Stimulated activated effector memory CD8-positive, alpha-beta T cell treated with anti-CD3 and anti-CD28 coated beads, Interleukin-12 subunit alpha, Interleukin-12 subunit beta, amount 100 ng/mL, for 72 hours (primary cell): ENCODE measurements at regions not wholly inside any gene's neighbourhood (a gene's known extent, or its start where the extent isn't known, plus 50 kb on each side); places are given as distances from the start of the nearest gene placed in this dataset.
A peak's percentile ranks its signal among the peaks of the same experiment; 100 is the strongest.

Experiments
- ATAC-seq: fragments of 150-1000 bp; cut with Tn5 transposase; 2 replicates; pipeline ENCODE4 v1.10.0; 2021
- DNase-seq, 2 donors: peaks; one replicate each; pipeline ENCODE4 v3.0.0; 2021 to 2022; ENCODE audit warnings: low spot score in 2 of 2
- H3K27ac Mint-ChIP-seq: one replicate; pipeline ENCODE4 v1.8.0; 2022; ENCODE audit warnings: mild to moderate bottlenecking, mixed read lengths
- H3K36me3 Mint-ChIP-seq: one replicate; pipeline ENCODE4 v1.8.0; 2022; ENCODE audit warnings: mild to moderate bottlenecking, mixed read lengths
- H3K4me1 Mint-ChIP-seq: one replicate; pipeline ENCODE4 v1.8.0; 2022; ENCODE audit warnings: mixed read lengths
- H3K4me3 Mint-ChIP-seq: one replicate; pipeline ENCODE4 v1.8.0; 2022; ENCODE audit warnings: mild to moderate bottlenecking, mixed read lengths
- H3K9me3 Mint-ChIP-seq: one replicate; pipeline ENCODE4 v1.8.0; 2022; ENCODE audit warnings: mixed read lengths

GRCh38 chr6:25006565-25007001 is 70.8 kb upstream of the RIPOR2 start:
- Mint-ChIP-seq H3K4me3 (peak overlapping the region; percentile 55), H3K36me3 (no peaks in the 10 kb centered on the region), H3K4me1 (peaks cover 74% of the 10 kb centered on the region), H3K9me3 (no peaks in the 10 kb centered on the region), H3K27ac (peak overlapping the region; percentile 88)
- ATAC-seq, result peak; percentile 69
- DNase-seq, result peak in 1 of 2 donors; percentile 64

DNA sequence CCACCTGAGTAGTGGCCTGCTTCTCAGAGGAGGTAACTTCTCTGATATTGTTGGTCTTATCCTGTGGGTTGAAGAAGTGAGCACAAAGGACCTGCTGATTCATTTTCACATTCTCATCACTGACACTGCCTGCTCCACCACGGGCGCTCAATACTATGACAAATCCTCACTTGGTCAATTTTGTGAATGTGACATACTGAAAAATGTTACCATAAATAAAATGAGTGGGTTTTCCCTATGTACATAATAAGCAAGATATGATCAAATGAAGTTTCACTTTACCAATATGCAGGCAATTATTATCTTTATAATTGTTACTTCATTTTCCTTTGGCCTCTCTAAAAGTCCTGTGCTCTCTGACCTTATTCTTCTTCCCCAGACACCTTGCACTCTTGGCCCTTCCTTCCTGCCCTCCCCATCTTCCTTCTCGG is 71.5 kb upstream of the RIPOR2 start:
- Mint-ChIP-seq H3K4me1 (peaks cover 78% of the 10 kb centered on the region), H3K9me3 (no peaks in the 10 kb centered on the region), H3K4me3 (peak overlapping the region; percentile 55), H3K36me3 (no peaks in the 10 kb centered on the region), H3K27ac (peak overlapping the region; percentile 88)
- ATAC-seq (peak; percentile 99), DNase-seq (peak in 1 of 2 donors; percentile 68)

DNA sequence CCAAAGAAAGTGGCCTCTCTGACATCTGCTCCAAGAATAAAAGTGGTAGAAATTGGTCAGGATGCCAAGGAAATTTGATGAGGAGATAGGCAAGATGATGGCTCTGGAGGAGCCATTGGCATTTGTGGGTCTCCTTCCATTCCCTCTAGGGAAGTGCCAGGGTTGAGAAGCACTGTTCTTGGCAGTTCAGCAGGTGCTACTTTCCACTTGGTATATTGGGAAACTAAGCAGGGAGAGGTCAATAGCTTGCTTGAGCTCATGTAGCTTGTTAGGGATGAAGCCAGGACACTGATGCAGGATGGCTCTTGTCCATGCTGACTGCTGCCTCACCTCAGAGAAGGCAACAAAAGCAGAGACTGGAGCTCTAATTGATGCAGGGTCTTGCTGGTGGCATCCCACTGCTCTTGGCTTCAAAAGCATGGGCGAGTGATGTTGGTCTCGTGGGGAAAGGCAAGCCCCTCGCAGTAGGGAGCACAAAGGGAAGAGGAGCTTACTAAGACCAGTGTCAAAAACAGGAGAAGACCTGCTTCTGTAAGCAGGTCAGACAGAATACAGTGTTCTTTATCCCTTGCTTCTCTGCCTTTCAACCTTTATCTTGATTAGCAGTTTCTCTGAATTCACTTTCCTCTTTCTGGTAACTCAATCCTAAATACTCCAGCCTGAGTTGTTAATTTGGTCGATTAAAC is 73.1 kb upstream of the RIPOR2 start:
- Mint-ChIP-seq H3K4me3 (no peak overlapping the region), H3K36me3 (no peaks in the 10 kb centered on the region), H3K27ac (peak overlapping the region; percentile 88), H3K4me1 (peaks cover 86% of the 10 kb centered on the region), H3K9me3 (no peaks in the 10 kb centered on the region)
- DNase-seq (no peak), ATAC-seq (no peak)

GRCh38 chr6:25009393-25009710 is 73.6 kb upstream of the RIPOR2 start:
- ATAC-seq (no peak), DNase-seq (no peak)
- H3K27ac Mint-ChIP-seq, result peak overlapping the region; percentile 88
- no peaks in the 10 kb centered on the region for H3K9me3 Mint-ChIP-seq
- H3K4me3 Mint-ChIP-seq, result no peak overlapping the region
- H3K4me1 Mint-ChIP-seq, result peaks cover 83% of the 10 kb centered on the region
- H3K36me3 Mint-ChIP-seq, result no peaks in the 10 kb centered on the region

DNA sequence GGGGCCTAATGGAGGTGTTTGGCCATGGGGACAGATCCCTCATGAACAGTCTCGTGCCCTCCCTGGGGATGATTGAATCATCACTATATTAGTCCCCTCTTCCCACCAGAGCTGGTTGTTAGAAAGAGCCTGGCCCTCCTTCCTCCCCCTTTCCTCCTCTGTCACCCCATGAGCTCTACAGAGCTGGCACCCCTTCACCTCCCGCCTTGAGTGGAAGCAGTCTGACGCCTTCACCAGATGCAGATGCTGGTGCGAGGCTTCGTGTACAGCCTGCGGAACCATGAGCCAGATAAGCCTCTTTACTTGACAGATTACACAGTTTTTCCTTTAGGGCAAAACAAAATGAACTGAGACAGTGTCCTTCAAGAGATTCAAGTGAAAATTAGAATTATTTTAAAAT is 74.4 kb upstream of the RIPOR2 start:
- DNase-seq (no peak), ATAC-seq (no peak)
- H3K9me3 Mint-ChIP-seq, result no peaks in the 10 kb centered on the region
- H3K36me3 Mint-ChIP-seq, result peaks cover 8% of the 10 kb centered on the region
- peaks cover 83% of the 10 kb centered on the region for H3K4me1 Mint-ChIP-seq
- H3K4me3 Mint-ChIP-seq, result no peak overlapping the region
- H3K27ac Mint-ChIP-seq, result peak overlapping the region; percentile 88

DNA sequence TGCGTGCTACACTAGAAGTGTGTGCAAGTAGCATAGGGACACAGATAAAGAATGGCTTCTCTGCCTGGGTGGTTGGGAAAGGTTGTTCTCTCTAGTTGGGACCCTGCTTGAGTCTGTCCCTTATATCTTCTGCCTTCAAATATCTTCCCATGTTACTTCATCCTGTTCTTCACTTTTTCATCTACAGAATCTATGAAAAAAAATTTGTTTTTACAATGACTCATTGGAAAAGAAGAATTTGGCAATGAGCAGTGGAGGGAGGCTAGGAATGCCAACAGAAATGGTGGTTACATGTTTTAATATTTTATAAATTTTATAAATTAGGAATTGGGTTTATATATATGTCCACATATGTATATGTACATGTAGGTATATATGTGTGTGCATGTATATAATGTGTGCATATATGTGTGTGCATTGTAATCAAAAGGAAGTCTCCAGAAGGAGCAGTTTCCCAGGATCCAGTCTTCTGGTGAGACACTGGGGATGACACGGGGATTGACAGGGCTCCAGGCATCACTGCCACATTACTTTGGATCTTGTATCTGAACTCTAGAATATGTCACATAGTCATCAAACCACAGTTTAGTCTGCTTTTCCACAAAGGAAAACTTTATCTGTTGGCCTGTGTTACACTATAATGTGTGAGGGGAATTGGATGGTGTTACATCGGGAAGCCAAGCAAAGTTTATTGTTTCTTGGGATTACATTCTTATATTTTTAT is 75.3 kb upstream of the RIPOR2 start:
- DNase-seq (no peak), ATAC-seq (no peak)
- no peak overlapping the region for H3K4me3 Mint-ChIP-seq
- peaks cover 82% of the 10 kb centered on the region for H3K4me1 Mint-ChIP-seq
- no peaks in the 10 kb centered on the region for H3K9me3 Mint-ChIP-seq
- H3K27ac Mint-ChIP-seq, result peak overlapping the region; percentile 52
- H3K36me3 Mint-ChIP-seq, result peaks cover 15% of the 10 kb centered on the region

GRCh38 chr6:25012657-25013056 is 76.9 kb upstream of the RIPOR2 start:
- Mint-ChIP-seq H3K9me3 (no peaks in the 10 kb centered on the region), H3K36me3 (peaks cover 15% of the 10 kb centered on the region)
- no peak for ATAC-seq

DNA sequence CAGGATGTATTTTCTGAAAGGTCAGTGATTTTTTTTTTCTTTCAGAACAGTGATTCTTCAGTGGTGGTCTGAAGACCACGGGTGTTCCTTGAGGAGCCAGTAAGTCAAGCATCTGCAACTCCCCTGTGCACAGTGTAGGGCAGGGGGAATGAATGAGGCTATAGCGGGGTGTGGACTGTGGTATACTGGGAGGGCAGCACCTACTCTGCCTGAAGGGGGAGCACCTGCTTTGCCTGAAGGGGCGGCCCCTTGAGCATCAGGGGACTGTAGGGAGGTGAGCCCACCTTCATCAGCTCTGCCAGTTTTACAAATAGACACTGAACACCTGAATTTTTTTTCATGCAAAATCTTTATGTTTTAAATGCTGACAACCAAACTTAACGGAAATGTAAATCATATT is 77.5 kb upstream of the RIPOR2 start:
- no peaks in the 10 kb centered on the region for H3K9me3 Mint-ChIP-seq
- peaks cover 15% of the 10 kb centered on the region for H3K36me3 Mint-ChIP-seq
- H3K27ac Mint-ChIP-seq, result peak overlapping the region; percentile 88
- H3K4me3 Mint-ChIP-seq, result no peak overlapping the region
- ATAC-seq (peak; percentile 38), DNase-seq (no peak)
- peaks cover 75% of the 10 kb centered on the region for H3K4me1 Mint-ChIP-seq

More at GRCh38 chr6:25012657-25013056, 76.9 kb upstream of the RIPOR2 start:
- Mint-ChIP-seq H3K4me3 (no peak overlapping the region), H3K27ac (peak overlapping the region; percentile 88), H3K4me1 (peaks cover 79% of the 10 kb centered on the region)
- no peak for DNase-seq

- DNase-seq (no peak), ATAC-seq (no peak)
- Mint-ChIP-seq H3K4me3 (no peak overlapping the region), H3K4me1 (peaks cover 63% of the 10 kb centered on the region), H3K9me3 (no peaks in the 10 kb centered on the region), H3K36me3 (peaks cover 15% of the 10 kb centered on the region), H3K27ac (peak overlapping the region; percentile 88)
Measured at GRCh38 chr6:25014369-25014768, 78.6 kb upstream of the RIPOR2 start.

DNA sequence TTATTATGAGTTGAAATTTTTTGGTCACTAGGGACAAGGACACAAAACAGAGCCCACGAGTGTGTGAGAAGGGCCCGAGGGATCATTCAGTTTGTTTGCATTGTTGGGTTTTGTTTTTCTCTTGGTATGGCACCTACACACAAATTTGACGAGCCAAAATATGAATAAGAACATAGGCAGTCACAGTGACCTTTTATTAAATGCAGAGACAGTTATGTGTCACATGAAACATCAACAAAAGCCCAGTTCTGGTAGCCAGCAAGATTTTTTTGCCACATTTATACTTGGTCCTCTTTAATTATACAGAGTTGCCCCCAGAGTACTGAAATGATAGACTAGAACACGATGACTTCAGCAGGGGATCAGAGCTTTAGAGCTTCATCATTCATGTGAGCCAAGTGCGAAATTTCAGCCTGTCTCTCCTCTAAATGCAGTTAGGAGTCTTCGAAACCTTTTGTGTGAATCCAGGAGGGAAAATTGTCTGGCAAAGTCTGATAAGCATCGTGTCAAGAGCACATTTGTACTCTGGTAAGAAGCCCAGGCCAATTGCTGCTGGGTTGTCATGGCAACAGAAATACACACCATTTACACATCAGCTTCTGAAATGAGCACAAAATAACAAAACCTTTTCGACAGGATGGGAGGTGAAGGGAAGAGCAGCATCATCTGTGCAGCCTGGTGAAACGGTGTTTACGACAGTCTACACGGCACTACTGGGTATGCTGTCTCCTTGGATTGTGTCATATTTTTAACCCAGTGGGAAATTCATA is 79.2 kb upstream of the RIPOR2 start:
- peak; percentile 87 for ATAC-seq
- H3K4me3 Mint-ChIP-seq, result peak overlapping the region; percentile 22
- H3K36me3 Mint-ChIP-seq, result peaks cover 15% of the 10 kb centered on the region
- H3K4me1 Mint-ChIP-seq, result peaks cover 57% of the 10 kb centered on the region
- no peak for DNase-seq
- peak overlapping the region; percentile 88 for H3K27ac Mint-ChIP-seq
- H3K9me3 Mint-ChIP-seq, result no peaks in the 10 kb centered on the region

DNA sequence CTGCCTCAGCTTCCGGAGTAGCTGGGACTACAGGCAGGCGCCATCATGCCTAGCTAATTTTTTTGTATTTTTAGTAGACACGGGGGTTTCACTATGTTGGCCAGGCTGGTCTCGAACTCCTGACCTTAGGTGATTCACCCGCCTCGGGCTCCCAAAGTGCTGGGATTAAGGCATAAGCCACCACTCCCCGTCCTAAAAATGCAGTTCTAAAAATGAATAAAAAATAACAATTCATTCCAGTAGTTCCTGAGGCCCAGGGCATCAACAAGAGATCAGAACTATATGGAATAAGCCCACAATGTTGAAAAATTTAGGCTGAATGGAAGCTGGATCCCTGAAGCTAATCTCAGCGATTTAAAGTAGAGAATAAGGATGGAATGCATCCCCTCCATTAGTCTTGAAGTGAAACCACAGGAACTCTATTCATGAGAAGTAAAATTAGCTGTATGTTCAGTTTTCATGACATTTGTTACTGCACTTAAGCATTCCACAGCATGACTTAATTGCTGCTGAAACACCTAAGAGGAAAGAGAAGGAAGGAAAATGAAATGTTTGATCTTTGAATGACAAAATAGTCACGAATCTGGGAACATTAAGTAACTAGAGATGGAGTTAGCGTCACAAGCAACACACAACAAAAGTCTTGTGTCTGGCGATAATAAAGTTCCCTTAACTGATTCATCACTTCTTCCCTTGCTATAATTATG is 80.4 kb upstream of the RIPOR2 start:
- ATAC-seq (no peak), DNase-seq (no peak)
- peaks cover 21% of the 10 kb centered on the region for H3K36me3 Mint-ChIP-seq
- peaks cover 53% of the 10 kb centered on the region for H3K4me1 Mint-ChIP-seq
- peak overlapping the region; percentile 88 for H3K27ac Mint-ChIP-seq
- no peaks in the 10 kb centered on the region for H3K9me3 Mint-ChIP-seq
- H3K4me3 Mint-ChIP-seq, result no peak overlapping the region

- Mint-ChIP-seq H3K27ac (peak overlapping the region; percentile 70), H3K4me1 (peaks cover 45% of the 10 kb centered on the region), H3K9me3 (no peaks in the 10 kb centered on the region), H3K36me3 (peaks cover 21% of the 10 kb centered on the region), H3K4me3 (peak overlapping the region; percentile 9)
- DNase-seq (no peak), ATAC-seq (no peak)
Measured at GRCh38 chr6:25017486-25017885, 81.7 kb upstream of the RIPOR2 start.

GRCh38 chr6:25017932-25018567 is 82.3 kb upstream of the RIPOR2 start:
- DNase-seq, result peak in 1 of 2 donors; percentile 77
- Mint-ChIP-seq H3K4me1 (peaks cover 40% of the 10 kb centered on the region), H3K27ac (peak overlapping the region; percentile 70), H3K36me3 (peaks cover 21% of the 10 kb centered on the region), H3K9me3 (no peaks in the 10 kb centered on the region), H3K4me3 (peak overlapping the region; percentile 9)
- ATAC-seq, result peak; percentile 87

GRCh38 chr6:25018568-25018954 is 82.8 kb upstream of the RIPOR2 start:
- H3K36me3 Mint-ChIP-seq, result peaks cover 22% of the 10 kb centered on the region
- H3K9me3 Mint-ChIP-seq, result no peaks in the 10 kb centered on the region
- no peak overlapping the region for H3K4me3 Mint-ChIP-seq
- DNase-seq (no peak), ATAC-seq (no peak)
- peaks cover 36% of the 10 kb centered on the region for H3K4me1 Mint-ChIP-seq
- H3K27ac Mint-ChIP-seq, result no peak overlapping the region

DNA sequence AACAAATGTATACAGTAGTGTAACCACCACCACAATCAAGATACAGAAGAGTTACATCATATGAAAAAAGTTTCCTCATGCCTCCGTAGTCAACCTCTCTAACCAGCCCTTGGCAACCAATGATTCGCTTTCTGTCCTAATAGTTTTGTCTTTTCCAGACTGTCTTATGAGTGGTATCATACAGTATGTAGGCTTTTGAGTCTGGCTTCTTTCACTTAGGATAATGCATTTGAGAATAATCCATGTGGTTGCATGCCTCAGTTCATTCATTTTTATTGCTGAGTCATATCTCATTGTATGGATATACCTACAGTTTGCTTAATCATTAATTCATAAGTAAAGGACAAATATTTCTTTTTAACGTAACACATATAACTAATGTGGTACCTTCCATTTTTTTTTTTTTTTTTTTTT is 86.4 kb upstream of the RIPOR2 start:
- no peak for ATAC-seq
- no peaks in the 10 kb centered on the region for H3K9me3 Mint-ChIP-seq
- H3K36me3 Mint-ChIP-seq, result peaks cover 16% of the 10 kb centered on the region
- H3K27ac Mint-ChIP-seq, result no peak overlapping the region
- peaks cover 37% of the 10 kb centered on the region for H3K4me1 Mint-ChIP-seq
- H3K4me3 Mint-ChIP-seq, result no peak overlapping the region
- no peak for DNase-seq
